IPS DF 6.9 (cell line): ENCODE measurements at regions not wholly inside any gene's neighbourhood (a gene's known extent, or its start where the extent isn't known, plus 50 kb on each side); places are given as distances from the start of the nearest gene placed in this dataset.

ENCODE experiments used
- DNase-seq: peaks from one replicate; pipeline ENCODE4 v3.0.0-alpha.2; 2013; ENCODE audit warnings: low read depth, low spot score
- H3K27ac ChIP-seq: one replicate; pipeline ENCODE4 v1.5.1; 2013; ENCODE audit warnings: low read length, control low read depth
- H3K27me3 ChIP-seq: 2 replicates; pipeline ENCODE4 v1.6.1; 2013; ENCODE audit warnings: mild to moderate bottlenecking, low read length; ENCODE audit not compliant: control insufficient read depth, insufficient read depth
- H3K36me3 ChIP-seq: 2 replicates; pipeline ENCODE4 v1.6.1; 2013; ENCODE audit warnings: low read length; ENCODE audit not compliant: control insufficient read depth, insufficient read depth
- H3K4me1 ChIP-seq: 2 replicates; pipeline ENCODE4 v1.6.1; 2013; ENCODE audit warnings: low read length; ENCODE audit not compliant: control insufficient read depth, insufficient read depth
- H3K4me3 ChIP-seq: 2 replicates; pipeline ENCODE4 v1.5.1; 2013; ENCODE audit warnings: mild to moderate bottlenecking, low read length
- H3K9me3 ChIP-seq: 2 replicates; pipeline ENCODE4 v1.6.1; 2013; ENCODE audit warnings: low read length, inconsistent platforms; ENCODE audit not compliant: control insufficient read depth, insufficient read depth
- WGBS: extraction: QIAGEN DNeasy Blood & Tissue Kit; methylation state at CpG from one replicate; pipeline ENCODE4 v1.1.7; 2013; ENCODE audit warnings: mixed read lengths, missing lambda C conversion rate; ENCODE audit not compliant: insufficient read length, insufficient coverage; 5-methylcytosine and 5-hydroxymethylcytosine counted together

GRCh38 chr5:18051953-18052352, 417.7 kb downstream of the TAF11L14 start:
- Histone ChIP-seq H3K27ac (no peak overlapping the region), H3K9me3 (no peaks in the 10 kb centered on the region), H3K27me3 (no peaks in the 10 kb centered on the region), H3K4me3 (no peak overlapping the region), H3K36me3 (no peaks in the 10 kb centered on the region), H3K4me1 (no peaks in the 10 kb centered on the region)
- no CpG with 5 or more reads among the region's 1 CpG for WGBS
- DNase-seq: no peak

GRCh38 chr5:18052569-18052968, 418.3 kb downstream of the TAF11L14 start:
- DNase-seq: no peak
- Histone ChIP-seq H3K27ac (no peak overlapping the region), H3K4me1 (no peaks in the 10 kb centered on the region), H3K4me3 (no peak overlapping the region), H3K27me3 (no peaks in the 10 kb centered on the region), H3K9me3 (no peaks in the 10 kb centered on the region), H3K36me3 (no peaks in the 10 kb centered on the region)
- 100% methylated on average over 1 of the region's 3 CpGs for WGBS

- no peaks in the 10 kb centered on the region for H3K27me3 ChIP-seq
- no CpG with 5 or more reads among the region's 3 CpGs for WGBS
Measured at GRCh38 chr5:18057725-18058124, 423.5 kb downstream of the TAF11L14 start.

GRCh38 chr5:18067615-18068014, 433.4 kb downstream of the TAF11L14 start:
- no CpG with 5 or more reads among the region's 2 CpGs for WGBS
- H3K9me3 ChIP-seq: no peaks in the 10 kb centered on the region

More at GRCh38 chr5:18057725-18058124, 423.5 kb downstream of the TAF11L14 start:
- no peak overlapping the region for H3K4me3 ChIP-seq
- H3K36me3 ChIP-seq: no peaks in the 10 kb centered on the region
- no peak overlapping the region for H3K27ac ChIP-seq
- no peaks in the 10 kb centered on the region for H3K9me3 ChIP-seq
- no peaks in the 10 kb centered on the region for H3K4me1 ChIP-seq
- no peak for DNase-seq

GRCh38 chr5:18068826-18069225, 434.6 kb downstream of the TAF11L14 start:
- Histone ChIP-seq H3K4me3 (no peak overlapping the region), H3K9me3 (no peaks in the 10 kb centered on the region), H3K36me3 (no peaks in the 10 kb centered on the region), H3K27ac (no peak overlapping the region), H3K27me3 (no peaks in the 10 kb centered on the region), H3K4me1 (no peaks in the 10 kb centered on the region)
- no CpG with 5 or more reads among the region's 5 CpGs for WGBS
- DNase-seq: no peak

More at GRCh38 chr5:18067615-18068014, 433.4 kb downstream of the TAF11L14 start:
- Histone ChIP-seq H3K27me3 (no peaks in the 10 kb centered on the region), H3K4me1 (no peaks in the 10 kb centered on the region), H3K36me3 (no peaks in the 10 kb centered on the region), H3K4me3 (no peak overlapping the region), H3K27ac (no peak overlapping the region)
- no peak for DNase-seq

GRCh38 chr5:18069790-18070189, 435.5 kb downstream of the TAF11L14 start:
- Histone ChIP-seq H3K27ac (no peak overlapping the region), H3K9me3 (no peaks in the 10 kb centered on the region)
- no CpG with 5 or more reads among the region's 2 CpGs for WGBS

GRCh38 chr5:18072600-18072999, 438.3 kb downstream of the TAF11L14 start:
- H3K4me1 ChIP-seq: no peaks in the 10 kb centered on the region
- H3K27me3 ChIP-seq: no peaks in the 10 kb centered on the region
- no peaks in the 10 kb centered on the region for H3K9me3 ChIP-seq
- H3K27ac ChIP-seq: no peak overlapping the region
- no peak overlapping the region for H3K4me3 ChIP-seq
- H3K36me3 ChIP-seq: no peaks in the 10 kb centered on the region
- DNase-seq: no peak
- WGBS: no CpG with 5 or more reads among the region's 2 CpGs

More at GRCh38 chr5:18069790-18070189, 435.5 kb downstream of the TAF11L14 start:
- H3K4me1 ChIP-seq: no peaks in the 10 kb centered on the region
- H3K36me3 ChIP-seq: no peaks in the 10 kb centered on the region
- no peak overlapping the region for H3K4me3 ChIP-seq
- H3K27me3 ChIP-seq: no peaks in the 10 kb centered on the region
- DNase-seq: no peak

- DNase-seq: no peak
- H3K4me1 ChIP-seq: no peaks in the 10 kb centered on the region
Measured at GRCh38 chr5:18074961-18075360, 440.7 kb downstream of the TAF11L14 start.

GRCh38 chr5:18078157-18078556, 443.9 kb downstream of the TAF11L14 start:
- Histone ChIP-seq H3K4me1 (no peaks in the 10 kb centered on the region), H3K27ac (no peak overlapping the region), H3K4me3 (no peak overlapping the region), H3K27me3 (no peaks in the 10 kb centered on the region), H3K9me3 (no peaks in the 10 kb centered on the region), H3K36me3 (no peaks in the 10 kb centered on the region)
- DNase-seq: no peak

More at GRCh38 chr5:18074961-18075360, 440.7 kb downstream of the TAF11L14 start:
- no CpG with 5 or more reads among the region's 3 CpGs for WGBS
- Histone ChIP-seq H3K36me3 (no peaks in the 10 kb centered on the region), H3K9me3 (no peaks in the 10 kb centered on the region), H3K27ac (no peak overlapping the region), H3K4me3 (no peak overlapping the region), H3K27me3 (no peaks in the 10 kb centered on the region)

- DNase-seq: no peak
- H3K9me3 ChIP-seq: no peaks in the 10 kb centered on the region
- no CpG with 5 or more reads among the region's 3 CpGs for WGBS
Measured at GRCh38 chr5:18079831-18080230, 445.6 kb downstream of the TAF11L14 start.

GRCh38 chr5:18088020-18088579, 453.8 kb downstream of the TAF11L14 start:
- H3K9me3 ChIP-seq: no peaks in the 10 kb centered on the region
- DNase-seq: no peak
- H3K36me3 ChIP-seq: no peaks in the 10 kb centered on the region
- no peaks in the 10 kb centered on the region for H3K4me1 ChIP-seq
- no peaks in the 10 kb centered on the region for H3K27me3 ChIP-seq
- H3K27ac ChIP-seq: no peak overlapping the region
- WGBS: 100% methylated on average over 2 of the region's 9 CpGs
- no peak overlapping the region for H3K4me3 ChIP-seq

More at GRCh38 chr5:18079831-18080230, 445.6 kb downstream of the TAF11L14 start:
- no peaks in the 10 kb centered on the region for H3K4me1 ChIP-seq
- H3K27me3 ChIP-seq: no peaks in the 10 kb centered on the region
- H3K27ac ChIP-seq: no peak overlapping the region
- H3K4me3 ChIP-seq: no peak overlapping the region
- H3K36me3 ChIP-seq: no peaks in the 10 kb centered on the region
